ENCODE measurements at regions not wholly inside any gene's neighbourhood (a gene's known extent, or its start where the extent isn't known, plus 50 kb on each side); places are given as distances from the start of the nearest gene placed in this dataset.
A peak's percentile ranks its signal among the peaks of the same experiment; 100 is the strongest.

GRCh38 chr14:47935332-47935731, 259.9 kb upstream of the MDGA2 start:
- TF ChIP-seq, protein P1, sequence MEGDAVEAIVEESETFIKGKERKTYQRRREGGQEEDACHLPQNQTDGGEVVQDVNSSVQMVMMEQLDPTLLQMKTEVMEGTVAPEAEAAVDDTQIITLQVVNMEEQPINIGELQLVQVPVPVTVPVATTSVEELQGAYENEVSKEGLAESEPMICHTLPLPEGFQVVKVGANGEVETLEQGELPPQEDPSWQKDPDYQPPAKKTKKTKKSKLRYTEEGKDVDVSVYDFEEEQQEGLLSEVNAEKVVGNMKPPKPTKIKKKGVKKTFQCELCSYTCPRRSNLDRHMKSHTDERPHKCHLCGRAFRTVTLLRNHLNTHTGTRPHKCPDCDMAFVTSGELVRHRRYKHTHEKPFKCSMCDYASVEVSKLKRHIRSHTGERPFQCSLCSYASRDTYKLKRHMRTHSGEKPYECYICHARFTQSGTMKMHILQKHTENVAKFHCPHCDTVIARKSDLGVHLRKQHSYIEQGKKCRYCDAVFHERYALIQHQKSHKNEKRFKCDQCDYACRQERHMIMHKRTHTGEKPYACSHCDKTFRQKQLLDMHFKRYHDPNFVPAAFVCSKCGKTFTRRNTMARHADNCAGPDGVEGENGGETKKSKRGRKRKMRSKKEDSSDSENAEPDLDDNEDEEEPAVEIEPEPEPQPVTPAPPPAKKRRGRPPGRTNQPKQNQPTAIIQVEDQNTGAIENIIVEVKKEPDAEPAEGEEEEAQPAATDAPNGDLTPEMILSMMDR (conservative IDR thresholded peaks at IDR 0.05), result no peak
- no peak for TF ChIP-seq ZFX (IDR thresholded peaks at IDR 0.05)

DNA sequence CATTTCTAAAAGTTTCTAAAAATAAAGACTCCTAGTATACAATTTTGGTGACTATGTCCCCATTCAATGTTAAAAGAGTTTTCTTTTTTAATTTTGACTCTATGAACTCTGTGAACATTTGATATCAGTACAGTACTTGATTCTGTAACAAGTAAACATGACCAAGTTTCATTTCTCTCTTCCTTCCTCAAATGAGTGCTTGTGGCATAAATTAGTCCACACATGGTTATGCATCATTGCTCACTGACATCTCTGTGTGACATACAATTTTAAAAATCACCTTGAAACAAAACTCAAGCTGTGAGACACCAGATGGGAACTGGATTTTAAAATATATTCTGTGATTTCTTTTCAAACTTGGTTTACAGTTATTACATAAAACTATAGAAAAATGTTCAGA, 253.9 kb upstream of the MDGA2 start:
- TF ChIP-seq, protein P1 (conservative IDR thresholded peaks at IDR 0.05), result no peak
- H3K27ac ChIP-seq, result no peak overlapping the region

More at GRCh38 chr14:47935332-47935731, 259.9 kb upstream of the MDGA2 start:
- no peak overlapping the region for H3K27ac ChIP-seq

- no peak for TF ChIP-seq ZFX (IDR thresholded peaks at IDR 0.05)
- TF ChIP-seq, protein P1 (conservative IDR thresholded peaks at IDR 0.05), result no peak
Observed at GRCh38 chr14:47921133-47921532, 245.7 kb upstream of the MDGA2 start.

GRCh38 chr14:47919997-47920396, 244.6 kb upstream of the MDGA2 start:
- TF ChIP-seq, protein P1 (conservative IDR thresholded peaks at IDR 0.05), result no peak
- TF ChIP-seq ZFX (IDR thresholded peaks at IDR 0.05), result no peak

More at GRCh38 chr14:47921133-47921532, 245.7 kb upstream of the MDGA2 start:
- no peak overlapping the region for H3K27ac ChIP-seq

GRCh38 chr14:47919334-47919846, 244.0 kb upstream of the MDGA2 start:
- TF ChIP-seq ZFX (IDR thresholded peaks at IDR 0.05), result no peak
- TF ChIP-seq, protein P1 (conservative IDR thresholded peaks at IDR 0.05), result no peak
- no peak overlapping the region for H3K27ac ChIP-seq

More at GRCh38 chr14:47919997-47920396, 244.6 kb upstream of the MDGA2 start:
- no peak overlapping the region for H3K27ac ChIP-seq

DNA sequence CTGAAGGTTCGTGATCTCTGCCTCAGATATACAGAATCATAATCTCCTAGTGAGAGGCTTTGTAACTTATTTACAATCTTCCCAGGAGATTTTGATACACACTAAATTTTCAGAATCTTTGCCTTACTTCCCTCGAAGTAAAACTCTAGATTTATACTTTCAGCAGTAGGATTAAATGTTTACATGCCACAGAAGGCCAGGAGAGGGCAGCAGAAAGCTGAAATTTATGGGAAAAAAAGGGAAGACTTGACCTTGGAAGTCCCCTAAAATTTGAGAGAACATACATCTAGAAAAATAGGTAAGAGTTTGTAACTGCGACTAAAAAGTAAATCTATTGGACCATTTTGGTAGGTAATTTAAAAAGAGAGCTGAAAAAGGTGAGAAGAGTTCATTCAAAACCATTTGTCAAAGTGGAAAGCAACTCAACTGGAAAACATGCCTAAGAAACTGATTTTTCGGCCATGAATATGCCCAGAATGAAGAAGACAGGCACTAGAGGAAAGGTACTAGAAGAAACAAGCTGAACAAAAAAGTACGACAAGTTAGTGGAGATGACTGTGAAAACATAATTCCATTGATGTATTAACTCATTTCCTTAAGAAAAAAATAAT, 242.0 kb upstream of the MDGA2 start:
- no peak for TF ChIP-seq ZFX (IDR thresholded peaks at IDR 0.05)
- TF ChIP-seq, protein P1 (conservative IDR thresholded peaks at IDR 0.05), result peak; percentile 86
- H3K27ac ChIP-seq, result no peak overlapping the region

GRCh38 chr14:47901141-47901540, 225.7 kb upstream of the MDGA2 start:
- H3K27ac ChIP-seq, result peak overlapping the region; percentile 81

GRCh38 chr14:47899685-47900084, 224.3 kb upstream of the MDGA2 start:
- no peak overlapping the region for H3K27ac ChIP-seq
- TF ChIP-seq ZFX (IDR thresholded peaks at IDR 0.05), result no peak
- TF ChIP-seq, protein P1 (conservative IDR thresholded peaks at IDR 0.05), result no peak

All from C4-2B (cell line).